ENCODE measurements at regions not wholly inside any gene's neighbourhood (a gene's known extent, or its start where the extent isn't known, plus 50 kb on each side); places are given as distances from the start of the nearest gene placed in this dataset.
"Not testable (repeated sequence)": the region's sequence is repeated elsewhere in the genome, so short reads cannot be mapped to it uniquely, and the experiment has no call there.

- no peak overlapping the region for H3K4me3 ChIP-seq
- H3K4me1 ChIP-seq = no peaks in the 10 kb centered on the region
- H3K27me3 ChIP-seq = no peaks in the 10 kb centered on the region
- no peaks in the 10 kb centered on the region for H3K36me3 ChIP-seq
- H3K27ac ChIP-seq = no peak overlapping the region
- no peak for DNase-seq
- H3K9me3 ChIP-seq = no peaks in the 10 kb centered on the region
- TF ChIP-seq, protein P1, sequence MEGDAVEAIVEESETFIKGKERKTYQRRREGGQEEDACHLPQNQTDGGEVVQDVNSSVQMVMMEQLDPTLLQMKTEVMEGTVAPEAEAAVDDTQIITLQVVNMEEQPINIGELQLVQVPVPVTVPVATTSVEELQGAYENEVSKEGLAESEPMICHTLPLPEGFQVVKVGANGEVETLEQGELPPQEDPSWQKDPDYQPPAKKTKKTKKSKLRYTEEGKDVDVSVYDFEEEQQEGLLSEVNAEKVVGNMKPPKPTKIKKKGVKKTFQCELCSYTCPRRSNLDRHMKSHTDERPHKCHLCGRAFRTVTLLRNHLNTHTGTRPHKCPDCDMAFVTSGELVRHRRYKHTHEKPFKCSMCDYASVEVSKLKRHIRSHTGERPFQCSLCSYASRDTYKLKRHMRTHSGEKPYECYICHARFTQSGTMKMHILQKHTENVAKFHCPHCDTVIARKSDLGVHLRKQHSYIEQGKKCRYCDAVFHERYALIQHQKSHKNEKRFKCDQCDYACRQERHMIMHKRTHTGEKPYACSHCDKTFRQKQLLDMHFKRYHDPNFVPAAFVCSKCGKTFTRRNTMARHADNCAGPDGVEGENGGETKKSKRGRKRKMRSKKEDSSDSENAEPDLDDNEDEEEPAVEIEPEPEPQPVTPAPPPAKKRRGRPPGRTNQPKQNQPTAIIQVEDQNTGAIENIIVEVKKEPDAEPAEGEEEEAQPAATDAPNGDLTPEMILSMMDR (IDR thresholded peaks at IDR 0.05) = no peak
- no peak for TF ChIP-seq POLR2A (IDR thresholded peaks at IDR 0.05)
These were observed 279.6 kb downstream of the HS3ST3B1 start for GRCh38 chr17:14580499-14580898.

GRCh38 chr17:14579716-14580115 is 278.8 kb downstream of the HS3ST3B1 start:
- Histone ChIP-seq H3K36me3 (no peaks in the 10 kb centered on the region), H3K27ac (no peak overlapping the region), H3K4me1 (no peaks in the 10 kb centered on the region), H3K4me3 (no peak overlapping the region), H3K9me3 (no peaks in the 10 kb centered on the region), H3K27me3 (no peaks in the 10 kb centered on the region)
- TF ChIP-seq, protein P1 (IDR thresholded peaks at IDR 0.05) = no peak
- no peak for TF ChIP-seq POLR2A (IDR thresholded peaks at IDR 0.05)
- no peak for DNase-seq

- Histone ChIP-seq H3K4me3 (no peak overlapping the region), H3K27me3 (no peaks in the 10 kb centered on the region), H3K4me1 (no peaks in the 10 kb centered on the region), H3K27ac (no peak overlapping the region), H3K9me3 (no peaks in the 10 kb centered on the region), H3K36me3 (no peaks in the 10 kb centered on the region)
- TF ChIP-seq, protein P1 (IDR thresholded peaks at IDR 0.05) = no peak
- TF ChIP-seq POLR2A (IDR thresholded peaks at IDR 0.05) = no peak
- no peak for DNase-seq
These were observed 274.6 kb downstream of the HS3ST3B1 start for GRCh38 chr17:14575471-14575953.

- H3K9me3 ChIP-seq, H3K4me1 ChIP-seq, H3K27me3 ChIP-seq, H3K36me3 ChIP-seq, H3K4me3 ChIP-seq, DNase-seq, H3K27ac ChIP-seq: not testable (repeated sequence)
These were observed 259.4 kb downstream of the HS3ST3B1 start for GRCh38 chr17:14560325-14560724.

DNA sequence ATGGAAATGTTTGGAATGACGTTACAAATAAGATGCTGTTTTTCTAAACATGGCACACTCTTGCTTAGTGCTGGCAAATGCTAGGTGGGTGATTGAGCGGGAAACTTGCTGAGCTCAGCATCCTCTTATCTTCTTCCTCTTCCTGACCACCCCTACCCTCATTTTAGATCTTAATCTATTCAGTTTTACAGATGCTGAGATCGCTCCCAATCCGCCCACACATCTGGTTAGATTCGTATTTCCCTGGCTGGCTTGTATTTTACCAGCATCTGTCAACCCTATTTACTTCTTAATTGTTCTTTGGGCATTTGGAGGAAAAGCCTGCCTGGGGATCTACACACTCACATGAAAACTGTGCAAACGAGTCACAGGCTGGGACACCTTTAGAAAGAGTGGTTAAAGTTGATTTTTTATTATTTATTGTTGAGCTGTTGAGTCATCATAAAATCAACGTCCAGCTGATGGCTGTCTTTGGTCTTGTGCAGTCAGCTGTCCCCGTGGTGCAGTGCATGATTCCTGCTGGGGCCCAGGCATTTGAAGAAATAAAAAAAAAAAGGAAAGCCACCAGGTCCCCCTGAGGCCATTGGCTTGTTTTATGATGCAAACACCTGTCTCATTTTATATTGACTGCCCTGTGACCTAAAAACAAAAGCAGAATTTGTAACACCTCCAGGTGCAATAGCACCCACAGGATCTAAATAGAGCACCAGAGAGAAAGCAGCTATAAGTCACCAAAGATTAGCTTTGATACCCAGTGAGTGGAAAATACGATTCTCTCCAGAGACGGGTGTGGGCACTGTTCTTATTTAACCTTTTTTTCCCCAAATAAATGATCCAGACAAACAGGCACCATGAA is 258.6 kb downstream of the HS3ST3B1 start:
- Histone ChIP-seq H3K4me1 (no peaks in the 10 kb centered on the region), H3K27ac (no peak overlapping the region), H3K27me3 (no peaks in the 10 kb centered on the region), H3K36me3 (no peaks in the 10 kb centered on the region), H3K4me3 (no peak overlapping the region), H3K9me3 (no peaks in the 10 kb centered on the region)
- no peak for TF ChIP-seq POLR2A (IDR thresholded peaks at IDR 0.05)
- TF ChIP-seq, protein P1 (IDR thresholded peaks at IDR 0.05) = no peak
- no peak for DNase-seq

- Histone ChIP-seq H3K4me1 (no peaks in the 10 kb centered on the region), H3K27me3 (no peaks in the 10 kb centered on the region), H3K36me3 (no peaks in the 10 kb centered on the region), H3K4me3 (no peak overlapping the region), H3K27ac (no peak overlapping the region), H3K9me3 (no peaks in the 10 kb centered on the region)
- DNase-seq = no peak
- TF ChIP-seq, protein P1 (IDR thresholded peaks at IDR 0.05) = no peak
- no peak for TF ChIP-seq POLR2A (IDR thresholded peaks at IDR 0.05)
These were observed 256.6 kb downstream of the HS3ST3B1 start for GRCh38 chr17:14557480-14557879.

Measured in Peyer's patch (tissue), 4 donors.